ENCODE measurements at regions not wholly inside any gene's neighbourhood (a gene's known extent, or its start where the extent isn't known, plus 50 kb on each side); places are given as distances from the start of the nearest gene placed in this dataset.

DNA sequence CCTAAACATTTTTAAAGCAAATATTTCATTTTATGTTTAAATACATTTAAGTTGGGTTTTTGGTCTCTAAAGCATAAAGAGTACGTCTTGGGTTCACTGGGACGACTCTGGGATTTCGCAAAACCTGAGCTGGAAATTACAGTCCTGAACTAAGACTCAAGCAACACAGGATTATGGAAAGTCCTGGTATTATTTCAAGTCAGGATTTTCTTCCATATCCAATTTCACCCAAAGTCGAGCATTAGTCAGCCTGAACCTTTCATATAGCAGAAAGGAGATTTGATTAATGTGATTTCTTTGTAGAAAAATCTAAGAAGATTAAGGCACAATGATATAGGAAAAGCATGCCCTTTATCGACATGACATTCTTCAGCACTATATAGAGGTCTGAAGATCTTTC is 100.0 kb downstream of the MTERF1 start:
- TF ChIP-seq EGR1 (IDR thresholded peaks at IDR 0.05; ENCODE audit: low read depth) (no peak), ZNF274 (IDR thresholded peaks at IDR 0.05; ENCODE audit: low read depth, low read length) (no peak), RAD21 (IDR thresholded peaks at IDR 0.05; ENCODE audit: low read depth) (no peak), POLR2AphosphoS5 (IDR thresholded peaks at IDR 0.05; ENCODE audit: low read depth, low read length) (no peak), SIN3A (IDR thresholded peaks at IDR 0.05; ENCODE audit: low read depth) (no peak), TCF7L2 (IDR thresholded peaks at IDR 0.05; ENCODE audit: borderline replicate concordance, extremely low read depth, insufficient read depth, insufficient read length) (no peak), POLR2A (IDR thresholded peaks at IDR 0.05; ENCODE audit: borderline replicate concordance, extremely low read depth, insufficient read depth, insufficient read length) (no peak), CEBPB (IDR thresholded peaks at IDR 0.05; ENCODE audit: low read depth) (no peak)
- TF ChIP-seq, protein P1, sequence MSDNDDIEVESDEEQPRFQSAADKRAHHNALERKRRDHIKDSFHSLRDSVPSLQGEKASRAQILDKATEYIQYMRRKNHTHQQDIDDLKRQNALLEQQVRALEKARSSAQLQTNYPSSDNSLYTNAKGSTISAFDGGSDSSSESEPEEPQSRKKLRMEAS (IDR thresholded peaks at IDR 0.05), result no peak
- TF ChIP-seq, protein P2, sequence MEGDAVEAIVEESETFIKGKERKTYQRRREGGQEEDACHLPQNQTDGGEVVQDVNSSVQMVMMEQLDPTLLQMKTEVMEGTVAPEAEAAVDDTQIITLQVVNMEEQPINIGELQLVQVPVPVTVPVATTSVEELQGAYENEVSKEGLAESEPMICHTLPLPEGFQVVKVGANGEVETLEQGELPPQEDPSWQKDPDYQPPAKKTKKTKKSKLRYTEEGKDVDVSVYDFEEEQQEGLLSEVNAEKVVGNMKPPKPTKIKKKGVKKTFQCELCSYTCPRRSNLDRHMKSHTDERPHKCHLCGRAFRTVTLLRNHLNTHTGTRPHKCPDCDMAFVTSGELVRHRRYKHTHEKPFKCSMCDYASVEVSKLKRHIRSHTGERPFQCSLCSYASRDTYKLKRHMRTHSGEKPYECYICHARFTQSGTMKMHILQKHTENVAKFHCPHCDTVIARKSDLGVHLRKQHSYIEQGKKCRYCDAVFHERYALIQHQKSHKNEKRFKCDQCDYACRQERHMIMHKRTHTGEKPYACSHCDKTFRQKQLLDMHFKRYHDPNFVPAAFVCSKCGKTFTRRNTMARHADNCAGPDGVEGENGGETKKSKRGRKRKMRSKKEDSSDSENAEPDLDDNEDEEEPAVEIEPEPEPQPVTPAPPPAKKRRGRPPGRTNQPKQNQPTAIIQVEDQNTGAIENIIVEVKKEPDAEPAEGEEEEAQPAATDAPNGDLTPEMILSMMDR (IDR thresholded peaks at IDR 0.05 in 2 of 3, conservative IDR thresholded peaks at IDR 0.05 in 1 of 3; ENCODE audit: borderline replicate concordance in 1 of 3, insufficient read depth in 1 of 3, low read depth in 2 of 3, low read length in 2 of 3), result no peak
